ENCODE measurements at regions not wholly inside any gene's neighbourhood (a gene's known extent, or its start where the extent isn't known, plus 50 kb on each side); places are given as distances from the start of the nearest gene placed in this dataset.

GRCh38 chr21:40964691-40965090, 117.7 kb upstream of the DSCAM start:
- Histone ChIP-seq H3K27ac (ENCODE audit: low read depth in 2 of 2, low read length in 2 of 2) (no peak overlapping the region), H3K9me3 (ENCODE audit: control insufficient read depth in 2 of 3, insufficient read depth in 1 of 3, low read length in 3 of 3) (no peaks in the 10 kb centered on the region), H3K4me1 (ENCODE audit: control insufficient read depth in 2 of 3, insufficient read depth in 2 of 3, low read depth in 1 of 3, low read length in 3 of 3) (no peaks in the 10 kb centered on the region), H3K9ac (ENCODE audit: low read length in 3 of 3) (no peak overlapping the region), H3K27me3 (ENCODE audit: control insufficient read depth, insufficient read depth, low read length) (no peaks in the 10 kb centered on the region), H3K36me3 (ENCODE audit: control insufficient read depth in 2 of 3, insufficient read depth in 3 of 3, low read length in 3 of 3) (no peaks in the 10 kb centered on the region), H3K4me3 (ENCODE audit: low read length in 3 of 3) (no peak overlapping the region)
- TF ChIP-seq, protein P1, sequence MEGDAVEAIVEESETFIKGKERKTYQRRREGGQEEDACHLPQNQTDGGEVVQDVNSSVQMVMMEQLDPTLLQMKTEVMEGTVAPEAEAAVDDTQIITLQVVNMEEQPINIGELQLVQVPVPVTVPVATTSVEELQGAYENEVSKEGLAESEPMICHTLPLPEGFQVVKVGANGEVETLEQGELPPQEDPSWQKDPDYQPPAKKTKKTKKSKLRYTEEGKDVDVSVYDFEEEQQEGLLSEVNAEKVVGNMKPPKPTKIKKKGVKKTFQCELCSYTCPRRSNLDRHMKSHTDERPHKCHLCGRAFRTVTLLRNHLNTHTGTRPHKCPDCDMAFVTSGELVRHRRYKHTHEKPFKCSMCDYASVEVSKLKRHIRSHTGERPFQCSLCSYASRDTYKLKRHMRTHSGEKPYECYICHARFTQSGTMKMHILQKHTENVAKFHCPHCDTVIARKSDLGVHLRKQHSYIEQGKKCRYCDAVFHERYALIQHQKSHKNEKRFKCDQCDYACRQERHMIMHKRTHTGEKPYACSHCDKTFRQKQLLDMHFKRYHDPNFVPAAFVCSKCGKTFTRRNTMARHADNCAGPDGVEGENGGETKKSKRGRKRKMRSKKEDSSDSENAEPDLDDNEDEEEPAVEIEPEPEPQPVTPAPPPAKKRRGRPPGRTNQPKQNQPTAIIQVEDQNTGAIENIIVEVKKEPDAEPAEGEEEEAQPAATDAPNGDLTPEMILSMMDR (IDR thresholded peaks at IDR 0.05; ENCODE audit: borderline replicate concordance, extremely low read depth, insufficient read depth) = no peak
- no peak for DNase-seq
- no peak for FAIRE-seq
- intact Hi-C loops (cut with DNase I) = no loop called here

- no peaks in the 10 kb centered on the region for H3K9me3 ChIP-seq (ENCODE audit: control insufficient read depth in 2 of 3, insufficient read depth in 1 of 3, low read length in 3 of 3)
- no peak overlapping the region for H3K4me3 ChIP-seq (ENCODE audit: low read length in 3 of 3)
- no peak overlapping the region for H3K27ac ChIP-seq (ENCODE audit: low read depth in 2 of 2, low read length in 2 of 2)
- no peaks in the 10 kb centered on the region for H3K4me1 ChIP-seq (ENCODE audit: control insufficient read depth in 2 of 3, insufficient read depth in 2 of 3, low read depth in 1 of 3, low read length in 3 of 3)
- H3K9ac ChIP-seq (ENCODE audit: low read length in 3 of 3) = no peak overlapping the region
- FAIRE-seq (no peak), DNase-seq (no peak)
- TF ChIP-seq, protein P1 (IDR thresholded peaks at IDR 0.05; ENCODE audit: borderline replicate concordance, extremely low read depth, insufficient read depth) = no peak
- H3K27me3 ChIP-seq (ENCODE audit: control insufficient read depth, insufficient read depth, low read length) = no peaks in the 10 kb centered on the region
- H3K36me3 ChIP-seq (ENCODE audit: control insufficient read depth in 2 of 3, insufficient read depth in 3 of 3, low read length in 3 of 3) = no peaks in the 10 kb centered on the region
- intact Hi-C loops (cut with DNase I) = no loop called here
These were observed 120.8 kb upstream of the DSCAM start for GRCh38 chr21:40967771-40968170.

DNA sequence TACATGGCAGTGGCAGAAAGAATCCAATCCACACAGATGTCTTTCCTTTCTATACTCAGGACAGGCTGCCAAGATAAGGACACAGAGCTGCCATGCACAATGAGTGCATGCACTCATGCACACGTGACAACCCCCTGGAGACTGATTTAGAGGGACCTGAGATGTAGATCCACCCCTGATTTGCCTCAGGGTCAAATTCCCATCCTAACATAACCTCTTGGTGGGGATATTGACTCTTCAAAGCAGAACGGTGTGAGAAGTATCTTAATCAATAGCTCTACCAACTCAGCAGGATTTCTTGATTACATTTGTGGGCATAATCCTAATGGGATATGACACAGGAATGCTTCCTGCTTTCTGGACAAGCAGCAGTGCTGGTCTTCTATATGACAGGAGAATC, 125.2 kb upstream of the DSCAM start:
- intact Hi-C loops (cut with DNase I) = no loop called here
- H3K4me3 ChIP-seq (ENCODE audit: low read length in 3 of 3) = no peak overlapping the region
- peaks cover 0 to 8% (median 3%) of the 10 kb centered on the region in 3 donors for H3K9me3 ChIP-seq (ENCODE audit: control insufficient read depth in 2 of 3, insufficient read depth in 1 of 3, low read length in 3 of 3)
- no peak for DNase-seq
- H3K4me1 ChIP-seq (ENCODE audit: control insufficient read depth in 2 of 3, insufficient read depth in 2 of 3, low read depth in 1 of 3, low read length in 3 of 3) = no peaks in the 10 kb centered on the region
- no peaks in the 10 kb centered on the region for H3K27me3 ChIP-seq (ENCODE audit: control insufficient read depth, insufficient read depth, low read length)
- TF ChIP-seq, protein P1 (IDR thresholded peaks at IDR 0.05; ENCODE audit: borderline replicate concordance, extremely low read depth, insufficient read depth) = no peak
- H3K36me3 ChIP-seq (ENCODE audit: control insufficient read depth in 2 of 3, insufficient read depth in 3 of 3, low read length in 3 of 3) = no peaks in the 10 kb centered on the region
- FAIRE-seq = no peak
- H3K9ac ChIP-seq (ENCODE audit: low read length in 3 of 3) = no peak overlapping the region
- H3K27ac ChIP-seq (ENCODE audit: low read depth in 2 of 2, low read length in 2 of 2) = no peak overlapping the region
